CMK (cell line): ENCODE measurements at regions not wholly inside any gene's neighbourhood (a gene's known extent, or its start where the extent isn't known, plus 50 kb on each side); places are given as distances from the start of the nearest gene placed in this dataset.

Experiments used
- DNase-seq: peaks from one replicate; pipeline ENCODE4 v3.0.0-alpha.2; 2010; ENCODE audit warnings: low read depth

GRCh38 chr2:51224790-51225189, 192.9 kb upstream of the NRXN1 start:
- DNase-seq = no peak

DNA sequence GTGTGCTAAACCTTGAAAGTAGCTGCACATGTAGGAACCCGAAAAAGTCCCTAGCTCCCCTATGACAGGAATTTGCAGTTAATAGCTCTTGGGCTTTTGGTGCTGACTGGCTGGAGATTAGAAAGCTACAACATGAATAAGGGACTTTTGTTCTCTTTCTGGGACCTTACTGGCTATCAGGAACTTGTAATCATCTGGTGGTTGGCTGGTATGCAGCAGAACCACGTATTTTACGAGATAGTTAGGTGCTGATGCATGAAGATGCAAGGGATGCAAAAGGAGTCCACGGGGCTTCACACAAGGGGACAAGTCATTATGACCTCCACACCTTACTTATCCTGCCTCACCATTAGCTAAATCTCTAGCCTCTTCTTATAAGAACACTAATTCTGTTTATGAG, 190.2 kb upstream of the NRXN1 start:
- no peak for DNase-seq

DNA sequence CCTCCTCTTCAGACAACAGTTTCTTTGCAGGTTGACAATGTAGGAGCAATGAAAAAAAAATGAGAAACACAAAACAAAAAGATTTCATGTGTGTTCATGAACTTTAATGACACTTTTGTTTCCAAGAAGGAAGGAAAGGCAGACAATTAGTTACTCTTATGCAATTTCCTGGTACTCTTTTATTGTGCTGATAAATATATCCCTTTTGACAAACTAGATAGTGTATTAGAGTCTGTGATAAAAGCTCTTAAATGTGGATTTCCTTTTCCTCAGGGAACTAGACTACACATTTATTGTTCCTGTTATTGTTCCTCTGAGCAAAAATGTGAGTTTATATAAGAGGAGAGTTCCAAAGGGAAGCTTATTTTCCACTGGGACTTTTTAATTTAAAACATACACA, 188.7 kb upstream of the NRXN1 start:
- no peak for DNase-seq

DNA sequence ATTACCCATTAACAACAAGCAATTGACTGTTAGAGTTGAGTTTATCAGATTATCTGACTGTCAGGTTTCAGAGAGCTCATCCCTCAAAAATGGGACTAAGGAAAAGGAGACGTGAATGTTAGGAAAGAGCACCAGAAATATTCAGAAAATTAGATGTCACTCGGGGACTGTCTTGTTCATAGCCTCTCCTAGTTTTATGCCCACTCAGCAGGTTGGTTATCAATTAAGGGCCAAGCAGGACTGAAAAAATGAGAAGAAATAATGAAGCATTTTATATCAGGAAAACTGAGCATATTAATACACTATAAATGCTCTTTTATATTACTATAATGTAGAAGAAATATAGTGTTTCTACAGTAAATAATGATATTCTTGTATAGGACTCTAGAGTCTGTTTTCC, 188.1 kb upstream of the NRXN1 start:
- DNase-seq = no peak

- no peak for DNase-seq
Observed at GRCh38 chr2:51219468-51219867, 187.5 kb upstream of the NRXN1 start.

- no peak for DNase-seq
Observed at GRCh38 chr2:51218047-51218446, 186.1 kb upstream of the NRXN1 start.

- no peak for DNase-seq
Observed at GRCh38 chr2:51213826-51214225, 181.9 kb upstream of the NRXN1 start.

DNA sequence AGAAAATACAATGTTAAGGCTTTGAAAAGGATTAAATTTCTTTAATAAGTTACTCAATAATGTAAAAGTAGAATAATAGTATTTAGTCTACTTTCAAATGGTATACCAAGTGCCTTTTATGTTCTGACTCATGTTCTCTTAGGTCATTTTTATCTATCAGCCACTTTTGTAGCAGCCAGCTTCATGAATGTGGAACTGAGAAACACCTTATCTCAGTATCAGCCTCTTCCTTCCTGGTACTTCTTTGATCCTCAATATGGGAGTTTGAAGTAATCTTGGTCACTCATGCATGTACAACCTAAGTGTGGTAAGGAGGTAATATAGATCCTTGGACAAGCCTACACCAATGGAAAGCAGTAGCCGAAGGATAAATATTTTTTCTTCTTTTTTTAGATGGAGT, 180.4 kb upstream of the NRXN1 start:
- peak; percentile 22 for DNase-seq

GRCh38 chr2:51208521-51208920, 176.6 kb upstream of the NRXN1 start:
- no peak for DNase-seq

GRCh38 chr2:51201295-51201694, 169.4 kb upstream of the NRXN1 start:
- no peak for DNase-seq

DNA sequence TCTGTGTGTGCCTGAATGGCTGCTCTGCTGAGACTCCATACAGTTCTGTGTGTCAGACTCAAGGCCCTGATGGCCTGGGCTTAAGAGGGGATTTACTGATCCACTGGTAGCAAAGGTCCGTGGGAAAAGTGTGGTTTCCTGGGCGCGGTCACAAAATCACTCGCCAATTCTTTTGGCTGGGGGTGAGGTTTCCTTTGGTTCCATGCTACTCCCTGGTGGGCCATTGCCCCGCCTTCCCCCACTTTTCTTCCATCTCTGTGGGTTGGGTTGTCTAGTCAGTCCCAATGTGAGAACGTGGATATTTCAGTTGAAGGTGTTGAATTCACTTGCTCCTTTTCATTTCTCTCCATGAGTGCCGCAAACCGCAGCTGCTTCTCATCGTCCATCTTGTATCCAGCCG, 162.7 kb upstream of the NRXN1 start:
- no peak for DNase-seq

- no peak for DNase-seq
Observed at GRCh38 chr2:51170273-51170672, 138.3 kb upstream of the NRXN1 start.

GRCh38 chr2:51165534-51166260, 133.8 kb upstream of the NRXN1 start:
- DNase-seq = peak; percentile 8

- DNase-seq = no peak
Observed at GRCh38 chr2:51158251-51158650, 126.3 kb upstream of the NRXN1 start.

GRCh38 chr2:51153236-51153635, 121.3 kb upstream of the NRXN1 start:
- DNase-seq = no peak

DNA sequence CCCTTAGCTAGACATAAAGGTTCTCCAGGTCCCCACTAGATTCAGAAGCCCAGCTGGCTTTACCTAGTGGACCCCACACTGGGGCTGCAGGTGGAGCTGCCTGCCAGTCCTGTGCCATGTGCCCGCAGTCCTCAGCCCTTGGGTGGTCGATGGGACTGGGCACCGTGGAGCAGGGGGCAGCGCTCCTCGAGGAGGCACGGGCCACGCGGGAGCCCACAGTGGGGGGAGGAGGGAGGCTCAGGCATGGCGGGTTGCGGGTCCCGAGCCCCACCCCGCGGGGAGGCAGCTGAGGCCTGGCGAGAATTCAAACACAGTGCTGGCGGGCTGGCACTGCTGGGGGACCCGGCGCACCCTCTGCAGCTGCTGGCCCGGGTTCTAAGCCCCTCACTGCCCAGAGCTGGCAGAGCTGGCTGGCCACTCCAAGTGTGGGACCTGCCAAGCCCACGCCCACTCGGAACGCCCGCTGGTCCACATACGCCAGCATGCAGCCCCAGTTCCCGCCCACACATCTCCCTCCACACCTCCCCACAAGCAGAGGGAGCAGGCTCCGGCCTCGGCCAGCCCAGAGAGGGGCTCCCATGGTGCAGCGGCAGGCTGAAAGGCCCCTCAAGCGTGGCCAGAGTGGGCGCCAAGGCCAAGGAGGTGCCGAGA, 119.7 kb upstream of the NRXN1 start:
- DNase-seq = no peak

DNA sequence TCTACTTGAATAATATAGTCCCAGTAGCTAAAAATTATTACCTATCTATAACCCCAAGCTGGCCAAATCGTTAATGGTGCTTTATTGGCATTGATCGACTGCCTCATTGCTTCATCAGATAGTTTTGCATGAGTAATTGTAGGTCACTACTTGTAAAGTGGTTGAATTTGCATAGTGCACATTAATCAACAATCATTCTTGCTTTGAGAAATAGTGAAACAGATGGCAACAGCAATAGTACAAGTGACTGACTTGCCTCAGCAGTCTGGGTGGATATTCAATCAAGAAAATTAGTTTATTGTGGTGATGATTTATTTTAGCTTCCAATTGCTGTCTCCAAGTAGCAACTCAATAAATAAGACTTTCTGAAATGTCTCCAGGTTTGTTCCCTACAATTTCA, 117.8 kb upstream of the NRXN1 start:
- no peak for DNase-seq

DNA sequence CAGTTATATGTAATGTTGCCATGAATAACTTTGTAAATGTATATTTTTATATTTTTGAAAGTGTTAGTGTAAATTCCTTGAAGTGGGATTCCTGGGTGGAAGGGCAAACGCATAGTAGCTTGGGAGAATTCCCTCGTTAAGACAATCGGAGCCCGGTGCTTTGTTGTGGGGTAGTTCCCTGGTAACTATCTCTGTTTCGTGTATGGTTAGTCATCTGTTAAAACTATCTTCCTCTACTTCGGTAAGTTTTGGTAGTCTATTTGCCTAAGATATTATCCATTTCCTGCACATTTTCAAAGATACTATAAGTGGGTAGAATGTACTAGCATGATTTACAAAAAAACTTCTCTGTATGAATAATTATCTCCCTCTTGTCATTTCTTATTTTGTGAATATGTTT, 113.8 kb upstream of the NRXN1 start:
- no peak for DNase-seq

- DNase-seq = no peak
Observed at GRCh38 chr2:51120754-51121280, 88.9 kb upstream of the NRXN1 start.

DNA sequence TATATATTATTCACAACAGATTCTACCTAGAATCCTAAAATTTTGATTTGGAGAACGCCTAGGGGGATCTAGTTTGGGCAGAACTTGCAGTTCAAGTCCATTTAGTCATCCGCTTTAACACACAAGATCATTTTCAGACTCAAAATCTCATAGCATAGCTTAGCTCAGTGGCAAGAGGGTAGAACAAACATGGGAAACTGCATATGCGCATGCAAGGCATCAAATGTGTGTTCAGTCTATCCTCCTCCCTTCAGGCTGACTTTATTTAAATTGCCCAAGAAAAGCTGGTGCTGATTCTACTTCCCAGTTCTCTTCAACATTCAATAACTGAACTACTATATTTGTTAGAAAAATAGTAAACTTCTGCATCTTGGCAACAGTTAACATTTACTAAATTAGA, 79.6 kb upstream of the NRXN1 start:
- no peak for DNase-seq

- DNase-seq = no peak
Observed at GRCh38 chr2:51108794-51109193, 76.9 kb upstream of the NRXN1 start.

DNA sequence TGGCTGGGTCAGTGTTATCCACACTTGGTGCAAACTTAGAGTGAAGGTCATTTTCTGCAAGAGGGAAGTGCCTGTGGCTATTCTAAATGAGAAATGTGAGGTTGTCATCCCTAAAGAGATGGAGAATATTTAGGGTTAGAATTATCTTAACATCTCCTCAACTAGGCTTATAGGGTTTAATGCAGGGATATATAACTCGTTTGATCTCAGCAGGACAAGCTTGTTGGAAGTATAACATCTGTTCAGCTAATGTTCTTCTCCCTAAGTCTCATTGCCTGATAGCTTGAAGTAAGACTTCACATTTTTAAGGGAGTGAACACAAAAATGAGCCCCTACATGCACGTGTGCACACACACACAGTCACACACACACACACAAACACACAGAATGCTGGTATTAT, 75.9 kb upstream of the NRXN1 start:
- no peak for DNase-seq

DNA sequence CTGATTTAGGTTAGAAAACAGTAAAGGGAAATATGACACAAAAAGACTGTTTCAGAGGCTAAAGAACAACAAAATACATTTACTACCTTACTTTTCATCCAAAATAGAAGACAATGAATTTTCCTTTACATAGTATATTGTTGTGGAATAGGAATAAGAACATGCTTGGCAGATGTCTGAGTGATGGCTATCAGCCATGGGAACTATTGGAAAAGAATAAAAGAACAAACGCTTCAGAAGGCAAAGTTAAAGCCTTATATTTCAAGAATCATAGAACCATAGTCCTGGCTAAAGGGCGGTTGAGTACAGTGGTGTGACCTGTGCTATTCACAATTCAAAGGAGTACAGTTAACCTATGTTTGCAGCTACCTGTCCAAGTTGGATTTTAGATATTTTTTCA, 73.9 kb upstream of the NRXN1 start:
- no peak for DNase-seq

- peak; percentile 14 for DNase-seq
Observed at GRCh38 chr2:51103205-51103604, 71.3 kb upstream of the NRXN1 start.
